ENCODE measurements at regions not wholly inside any gene's neighbourhood (a gene's known extent, or its start where the extent isn't known, plus 50 kb on each side); places are given as distances from the start of the nearest gene placed in this dataset.

GRCh38 chr1:115428256-115428655 lies 90.2 kb upstream of the NGF start:
- FAIRE-seq (no peak), DNase-seq (ENCODE audit: extremely low spot score, insufficient read length, low read depth) (no peak)

DNA sequence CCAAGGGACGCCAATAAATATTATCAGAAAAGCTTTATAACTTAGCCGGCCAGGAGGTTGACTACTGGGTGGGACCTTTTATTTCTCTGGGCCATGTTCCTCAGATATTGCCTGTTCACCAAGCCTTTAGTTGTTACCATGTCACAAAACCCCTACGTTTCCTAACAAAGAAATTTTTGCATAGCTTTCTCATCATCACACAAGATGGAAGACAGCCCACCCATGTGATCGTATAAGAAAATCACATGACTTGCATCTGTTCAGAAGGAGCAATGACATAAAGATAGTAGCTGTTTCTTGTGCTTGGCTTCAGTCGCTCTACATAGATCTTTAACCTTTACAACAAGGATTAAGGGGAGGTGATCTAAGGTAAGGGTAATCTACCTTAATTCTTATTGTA lies 88.9 kb upstream of the NGF start:
- no peak for FAIRE-seq

GRCh38 chr1:115426231-115426771 lies 88.3 kb upstream of the NGF start:
- DNase-seq (ENCODE audit: extremely low spot score, insufficient read length, low read depth), result no peak
- FAIRE-seq, result no peak

More for the DNA sequence above, 88.9 kb upstream of the NGF start:
- no peak for DNase-seq (ENCODE audit: extremely low spot score, insufficient read length, low read depth)

- no peak for DNase-seq (ENCODE audit: extremely low spot score, insufficient read length, low read depth)
- FAIRE-seq, result no peak
Measured at GRCh38 chr1:115425442-115425841, 87.4 kb upstream of the NGF start.

DNA sequence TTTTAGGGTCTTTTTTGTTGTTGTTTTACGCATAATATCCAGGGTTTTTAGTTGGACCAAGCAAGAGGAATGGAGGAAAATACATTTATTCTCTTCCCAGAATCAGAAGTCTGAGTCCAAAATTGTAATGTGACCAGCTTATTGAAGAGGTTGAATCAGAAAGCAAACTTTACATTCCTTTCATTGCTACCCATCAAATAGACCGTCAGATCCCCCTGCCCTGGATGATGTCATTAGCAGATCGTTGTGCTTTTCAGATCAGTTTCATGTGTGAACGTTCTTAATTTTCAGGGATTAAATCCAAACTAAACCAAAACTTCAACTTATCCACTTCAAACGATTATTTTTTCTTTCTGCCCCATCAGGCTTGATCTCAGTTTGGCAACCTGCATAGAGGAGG lies 85.7 kb upstream of the NGF start:
- DNase-seq (ENCODE audit: extremely low spot score, insufficient read length, low read depth), result no peak
- no peak for FAIRE-seq

- DNase-seq (ENCODE audit: extremely low spot score, insufficient read length, low read depth) (no peak), FAIRE-seq (no peak)
Measured at GRCh38 chr1:115419571-115419970, 81.5 kb upstream of the NGF start.

- no peak for FAIRE-seq
- DNase-seq (ENCODE audit: extremely low spot score, insufficient read length, low read depth), result no peak
Measured at GRCh38 chr1:115413621-115414020, 75.6 kb upstream of the NGF start.

- no peak for DNase-seq (ENCODE audit: extremely low spot score, insufficient read length, low read depth)
- FAIRE-seq, result no peak
Measured at GRCh38 chr1:115413208-115413607, 75.2 kb upstream of the NGF start.

DNA sequence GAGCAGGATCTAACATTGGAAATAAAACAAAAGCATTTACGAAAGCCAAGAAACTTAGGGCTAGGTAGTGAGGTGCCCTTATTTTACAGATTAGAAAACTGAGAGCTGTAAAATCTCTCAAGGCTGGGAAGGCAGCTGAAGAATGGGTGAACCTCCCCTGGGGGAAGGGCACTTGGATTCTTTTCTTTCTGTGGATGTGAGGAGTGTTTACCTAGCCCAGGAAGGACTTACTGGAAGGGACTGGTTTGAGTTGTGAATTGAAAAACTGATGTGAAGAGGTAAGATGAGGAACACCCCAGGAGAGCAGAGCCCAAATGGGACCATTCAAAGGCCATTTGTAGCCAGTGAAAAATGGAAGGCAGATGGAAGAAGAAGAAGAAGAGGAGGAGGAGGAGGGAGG lies 74.7 kb upstream of the NGF start:
- FAIRE-seq, result no peak

GRCh38 chr1:115412286-115412685 lies 74.2 kb upstream of the NGF start:
- FAIRE-seq, result no peak
- DNase-seq (ENCODE audit: extremely low spot score, insufficient read length, low read depth), result no peak

More for the DNA sequence above, 74.7 kb upstream of the NGF start:
- DNase-seq (ENCODE audit: extremely low spot score, insufficient read length, low read depth), result no peak

DNA sequence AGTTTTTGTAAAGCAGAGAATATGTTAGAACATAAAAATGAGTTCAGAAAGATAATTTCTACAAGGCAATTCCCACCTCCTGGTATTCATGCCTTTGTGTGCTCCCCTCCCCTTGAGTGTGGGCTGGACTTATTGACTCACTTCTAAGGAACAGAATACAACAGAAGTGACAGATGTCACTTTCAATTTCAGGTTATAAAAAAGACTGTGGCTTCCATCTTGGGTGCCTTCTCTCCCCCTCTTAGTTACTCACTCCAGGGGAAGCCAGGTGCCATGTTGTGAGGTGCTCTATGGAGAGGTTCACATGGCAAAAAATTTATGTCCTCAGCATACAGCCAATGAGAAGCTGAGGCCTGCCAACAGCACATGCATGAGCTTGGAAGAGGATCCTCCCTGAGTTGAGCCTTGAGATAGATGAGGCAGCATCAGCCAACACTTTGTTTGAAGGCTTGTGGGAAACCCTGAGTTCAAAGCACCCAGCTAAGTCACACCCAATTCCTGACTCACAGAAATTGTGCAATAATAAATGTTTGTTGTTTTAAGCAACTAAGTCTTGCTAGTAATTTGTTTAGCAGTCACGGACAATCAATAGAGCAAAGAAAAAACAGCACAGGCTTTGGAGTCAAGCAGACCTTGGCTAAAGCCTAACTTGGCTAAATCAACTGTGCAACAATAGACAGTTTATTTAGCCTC lies 73.5 kb upstream of the NGF start:
- no peak for FAIRE-seq
- DNase-seq (ENCODE audit: extremely low spot score, insufficient read length, low read depth), result no peak

DNA sequence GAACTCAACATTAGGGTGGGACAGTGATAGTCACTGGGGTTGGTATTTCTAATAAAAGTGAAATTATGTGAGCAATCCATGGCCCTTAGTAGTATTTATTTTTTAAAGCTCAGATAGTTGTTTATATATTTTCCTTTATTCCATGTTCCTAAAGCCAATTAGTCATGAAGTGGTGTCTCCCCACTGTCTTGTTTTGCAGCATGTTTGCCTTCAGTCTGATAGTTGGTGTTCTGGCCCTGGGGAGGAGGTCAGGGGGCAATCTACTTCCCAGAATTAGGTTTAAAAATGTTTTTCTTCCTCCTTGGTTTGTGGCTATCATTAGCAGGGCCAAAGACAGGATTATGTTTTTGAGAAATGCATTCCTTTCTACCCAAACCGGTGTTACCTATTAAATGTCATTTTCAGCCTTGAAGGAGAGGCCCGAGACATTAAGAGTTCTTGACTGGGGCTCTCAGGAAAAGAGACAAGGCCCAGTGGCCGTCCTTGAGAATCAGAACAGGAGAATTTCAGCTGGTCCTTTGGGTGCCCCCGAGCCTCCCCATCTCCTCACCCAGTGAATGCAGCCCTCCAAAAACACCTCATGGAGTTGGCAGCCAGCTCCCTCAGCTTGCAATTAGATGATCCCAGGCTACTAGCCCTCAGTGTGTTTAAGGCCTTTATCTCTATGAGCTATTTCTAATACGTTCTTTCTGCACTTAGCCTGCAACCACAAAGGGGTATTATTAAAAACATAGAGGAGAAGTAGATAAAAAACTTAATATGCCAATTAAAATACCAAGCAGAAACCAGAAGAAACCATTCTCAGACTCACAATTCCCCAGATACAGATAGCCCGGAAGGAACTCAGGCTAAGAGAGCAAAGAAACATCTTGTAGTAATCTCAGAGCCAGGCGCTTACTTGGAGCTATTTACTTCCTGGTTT lies 71.3 kb upstream of the NGF start:
- no peak for FAIRE-seq
- no peak for DNase-seq (ENCODE audit: extremely low spot score, insufficient read length, low read depth)

DNA sequence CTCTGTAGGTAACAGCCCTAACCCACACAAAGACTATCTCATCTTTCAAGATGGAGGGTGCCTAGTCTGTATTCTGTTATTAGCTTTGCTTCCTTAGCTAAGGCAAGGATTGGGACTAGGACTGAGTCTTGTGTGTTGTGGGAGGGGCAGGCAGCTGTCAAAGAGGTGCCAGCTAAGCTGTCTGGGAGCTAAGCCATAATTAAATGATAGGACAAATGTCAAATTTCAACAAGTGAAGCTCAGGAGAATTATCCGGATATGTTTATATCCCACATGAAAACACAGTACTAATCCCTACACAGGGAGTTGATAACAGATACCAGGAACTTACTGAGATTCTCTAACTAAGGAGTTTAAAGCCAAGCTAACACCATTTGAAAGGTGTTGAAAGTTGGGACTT lies 70.5 kb upstream of the NGF start:
- DNase-seq (ENCODE audit: extremely low spot score, insufficient read length, low read depth), result no peak
- FAIRE-seq, result no peak

DNA sequence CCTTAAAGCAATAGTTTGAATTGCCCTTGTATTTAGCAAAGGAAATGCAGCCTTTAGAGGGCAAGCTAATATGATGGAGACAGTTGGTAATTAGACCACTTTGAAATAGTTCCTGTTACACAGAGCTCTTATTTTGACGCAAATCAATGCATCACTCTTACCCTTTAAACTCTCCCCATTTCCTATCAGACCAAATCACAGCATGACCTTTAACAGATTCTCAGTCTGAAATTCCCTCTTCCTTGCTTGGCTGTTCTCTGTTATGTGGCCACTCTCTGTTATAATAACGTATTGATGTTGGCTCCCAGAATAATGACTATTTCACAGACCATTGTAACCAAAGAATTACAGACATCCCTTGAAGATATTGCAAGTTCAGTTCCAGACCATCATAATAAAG lies 66.9 kb upstream of the NGF start:
- no peak for DNase-seq (ENCODE audit: extremely low spot score, insufficient read length, low read depth)
- no peak for FAIRE-seq

DNA sequence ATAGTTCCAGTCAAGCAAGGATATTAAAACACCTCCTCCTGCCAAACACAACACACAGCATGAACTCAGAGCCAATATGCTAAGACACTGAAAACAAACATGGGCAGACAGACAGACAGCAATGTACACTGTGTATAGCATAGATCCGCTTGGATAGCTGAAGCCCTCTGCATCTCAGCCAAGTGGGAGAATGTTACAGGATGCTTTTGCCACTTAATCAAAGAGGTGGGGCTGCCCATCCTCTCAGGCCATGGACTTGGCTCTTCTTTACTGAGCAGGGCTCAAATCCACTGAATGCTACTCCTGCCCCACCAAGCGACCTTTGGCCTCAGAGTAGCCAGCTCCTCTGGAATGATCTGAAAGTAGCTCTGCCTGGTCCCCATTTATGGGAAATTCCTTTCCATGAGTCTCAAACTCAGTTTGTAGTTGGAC lies 64.7 kb upstream of the NGF start:
- DNase-seq (ENCODE audit: extremely low spot score, insufficient read length, low read depth) (no peak), FAIRE-seq (no peak)

DNA sequence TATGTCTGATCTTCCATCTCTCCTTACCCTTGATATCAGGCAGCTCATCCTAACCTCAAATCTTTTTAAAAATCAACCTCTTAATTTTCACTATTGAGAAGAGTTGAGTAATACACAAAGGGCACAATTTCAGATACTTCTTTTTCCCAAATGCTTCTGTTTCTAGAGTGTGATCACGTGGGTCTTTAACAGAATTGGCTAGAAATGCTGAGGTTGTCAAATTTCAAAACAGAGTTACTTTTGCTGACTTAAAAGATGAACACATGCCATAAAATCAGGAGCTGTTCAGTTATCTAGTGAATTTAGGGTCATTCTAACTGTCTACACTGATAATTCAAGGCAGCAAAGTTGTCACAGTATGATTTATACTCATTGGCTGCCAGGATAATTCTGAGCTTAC lies 63.6 kb upstream of the NGF start:
- no peak for DNase-seq (ENCODE audit: extremely low spot score, insufficient read length, low read depth)
- FAIRE-seq, result no peak

DNA sequence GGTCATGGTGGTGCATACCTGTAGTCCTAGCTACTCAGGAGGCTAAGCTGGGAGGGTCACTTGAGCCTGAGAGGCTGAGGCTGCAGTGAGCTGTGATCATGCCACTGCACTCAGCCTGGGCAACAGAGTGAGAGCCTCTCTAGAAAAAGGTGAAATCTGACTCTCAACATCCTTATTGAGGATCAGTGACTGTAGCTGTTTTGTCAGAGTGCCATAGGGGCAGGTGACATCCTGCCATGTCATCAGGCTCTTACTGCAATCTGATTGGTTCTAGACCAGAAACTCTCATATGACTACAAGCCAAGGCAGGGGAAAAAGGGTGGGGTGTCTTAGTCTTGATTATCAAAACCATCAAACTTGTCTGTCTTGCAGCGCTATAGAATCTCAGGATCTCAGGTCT lies 62.8 kb upstream of the NGF start:
- FAIRE-seq, result no peak
- DNase-seq (ENCODE audit: extremely low spot score, insufficient read length, low read depth), result no peak

- DNase-seq (ENCODE audit: extremely low spot score, insufficient read length, low read depth), result no peak
- FAIRE-seq, result no peak
Measured at GRCh38 chr1:115400426-115400825, 62.4 kb upstream of the NGF start.

GRCh38 chr1:115398745-115399144 lies 60.7 kb upstream of the NGF start:
- DNase-seq (ENCODE audit: extremely low spot score, insufficient read length, low read depth) (no peak), FAIRE-seq (no peak)
